HL-60 (cell line): ENCODE measurements at regions not wholly inside any gene's neighbourhood (a gene's known extent, or its start where the extent isn't known, plus 50 kb on each side); places are given as distances from the start of the nearest gene placed in this dataset.

ENCODE experiments used
- CTCF ChIP-seq: IDR thresholded peaks from one replicate; pipeline ENCODE4 v1.5.1; 2011; ENCODE audit warnings: low read length, control low read depth, inconsistent platforms; ENCODE audit not compliant: insufficient read depth
- SPI1 ChIP-seq: IDR thresholded peaks from 2 replicates; pipeline ENCODE4 v1.6.1; 2012; ENCODE audit warnings: low read depth, mild to moderate bottlenecking, borderline replicate concordance

DNA sequence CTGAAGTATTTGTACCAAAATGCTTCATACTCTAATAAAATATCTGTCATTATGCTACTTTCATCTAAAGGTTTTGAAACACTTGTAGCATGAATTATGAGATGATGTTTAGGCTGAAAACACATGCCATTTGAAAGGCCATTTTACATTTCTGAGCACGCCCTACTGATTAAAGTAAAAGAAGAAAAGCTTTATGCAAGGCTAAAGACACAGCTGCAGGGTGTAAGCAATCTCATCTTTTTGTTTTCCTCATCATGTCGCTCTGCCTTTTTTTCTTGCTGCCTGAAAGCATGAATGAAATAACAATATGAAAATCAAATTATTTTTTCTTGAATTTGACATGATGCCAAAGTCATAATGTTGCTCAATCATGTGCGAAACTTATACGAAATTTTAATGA lies 148.6 kb upstream of the ARG1 start:
- TF ChIP-seq CTCF (no peak), SPI1 (no peak)
